ENCODE measurements at regions not wholly inside any gene's neighbourhood (a gene's known extent, or its start where the extent isn't known, plus 50 kb on each side); places are given as distances from the start of the nearest gene placed in this dataset.

GRCh38 chr1:70556541-70556940, 145.5 kb downstream of the CTH start:
- TF ChIP-seq CTCF (optimal IDR thresholded peaks at IDR 0.05 in 1 of 3, IDR thresholded peaks at IDR 0.05 in 1 of 3, conservative IDR thresholded peaks at IDR 0.05 in 1 of 3; ENCODE audit: extremely low read depth in 1 of 3, insufficient read depth in 2 of 3, low read length in 3 of 3): no peak
- TF ChIP-seq EZH2 (IDR thresholded peaks at IDR 0.05; ENCODE audit: low read length): no peak
